ENCODE measurements at regions not wholly inside any gene's neighbourhood (a gene's known extent, or its start where the extent isn't known, plus 50 kb on each side); places are given as distances from the start of the nearest gene placed in this dataset.

GRCh38 chr12:58386136-58386535, 444.8 kb downstream of the ATP23 start:
- TF ChIP-seq POLR2A (IDR thresholded peaks at IDR 0.05; ENCODE audit: low read length) (no peak), GATA1 (IDR thresholded peaks at IDR 0.05; ENCODE audit: low read depth, low read length) (no peak)

Data from erythroblast (primary cell).